SW 1271 (cell line): ENCODE measurements at regions not wholly inside any gene's neighbourhood (a gene's known extent, or its start where the extent isn't known, plus 50 kb on each side); places are given as distances from the start of the nearest gene placed in this dataset.

Experiments
- DNase-seq, 2 experiments: peaks; one replicate each; lab custom pipeline; 2025; lab: John Stamatoyannopoulos, UW

DNA sequence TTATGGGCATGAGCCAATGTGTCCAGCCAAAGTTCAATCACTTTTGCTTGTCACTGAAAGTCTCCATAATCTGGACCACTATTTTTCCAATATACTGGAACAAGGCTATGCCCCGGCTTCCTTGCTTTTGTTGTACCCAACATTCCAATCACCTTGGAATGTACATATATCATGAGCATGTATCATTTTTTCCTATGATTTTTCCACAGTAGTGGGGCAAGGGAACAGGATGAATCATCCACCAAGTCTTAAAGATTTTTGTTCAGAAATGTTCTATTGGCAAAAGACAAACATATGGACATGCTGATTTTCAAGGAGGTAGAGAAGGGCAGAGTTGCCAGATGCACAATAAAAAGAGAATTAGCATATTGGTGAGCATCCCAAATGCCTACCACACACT is 548.1 kb upstream of the INTU start:
- DNase-seq, result no peak

GRCh38 chr4:127097061-127097460 is 535.7 kb upstream of the INTU start:
- no peak for DNase-seq

- DNase-seq, result no peak
Observed at GRCh38 chr4:127102361-127102760, 530.4 kb upstream of the INTU start.

GRCh38 chr4:127103681-127104115 is 529.1 kb upstream of the INTU start:
- DNase-seq, result no peak

GRCh38 chr4:127113844-127114362 is 518.9 kb upstream of the INTU start:
- DNase-seq, result no peak

- DNase-seq, result no peak
Observed at GRCh38 chr4:127118681-127119080, 514.1 kb upstream of the INTU start.

DNA sequence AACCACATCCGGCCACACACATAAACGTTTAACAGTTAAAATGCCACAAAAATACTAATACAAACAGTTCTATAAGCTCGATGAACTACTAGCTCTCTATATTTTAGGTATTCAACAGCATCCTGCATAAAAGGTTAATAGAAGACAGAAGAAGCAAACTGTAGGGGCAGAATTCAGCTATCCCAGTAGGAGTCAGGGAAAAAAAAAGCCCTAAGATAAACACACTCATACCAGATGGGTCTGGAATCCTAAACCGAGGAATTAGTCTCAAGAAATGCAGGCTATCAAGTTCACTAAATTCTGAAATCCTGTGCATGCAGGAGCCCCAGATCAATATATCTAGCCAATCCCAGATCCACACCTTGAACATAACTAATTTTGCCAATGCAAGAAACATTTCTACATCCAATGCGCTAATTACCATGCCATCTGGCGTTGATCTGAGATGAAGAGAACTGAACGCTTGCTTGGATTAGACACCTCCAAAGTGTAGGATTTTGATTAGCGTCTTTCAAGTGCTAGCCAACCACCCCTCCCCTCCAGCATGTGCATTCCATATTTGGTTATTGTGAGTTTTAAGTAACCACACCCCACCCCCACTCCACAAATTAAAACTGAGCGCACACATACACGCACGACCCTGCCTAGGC is 512.2 kb upstream of the INTU start:
- no peak for DNase-seq

- DNase-seq, result no peak
Observed at GRCh38 chr4:127124919-127125318, 507.8 kb upstream of the INTU start.

DNA sequence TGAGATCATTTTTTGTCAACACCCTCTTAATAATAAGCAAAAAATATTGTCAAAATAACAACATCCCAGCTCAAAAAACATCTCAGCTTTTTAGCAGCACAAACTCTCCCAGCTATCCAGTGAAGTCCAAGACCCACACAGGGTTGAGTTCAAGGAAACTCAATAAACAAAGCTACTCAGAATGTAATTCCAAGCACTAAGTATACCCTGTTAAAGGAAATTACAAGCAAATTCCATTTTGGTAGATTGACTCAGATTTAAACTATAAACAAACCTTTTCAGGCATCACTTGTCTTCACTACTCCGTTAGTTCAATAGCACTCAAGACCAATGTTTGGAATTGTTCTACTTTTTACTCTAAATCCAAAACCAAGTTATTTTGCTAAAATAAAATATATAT is 506.0 kb upstream of the INTU start:
- no peak for DNase-seq

DNA sequence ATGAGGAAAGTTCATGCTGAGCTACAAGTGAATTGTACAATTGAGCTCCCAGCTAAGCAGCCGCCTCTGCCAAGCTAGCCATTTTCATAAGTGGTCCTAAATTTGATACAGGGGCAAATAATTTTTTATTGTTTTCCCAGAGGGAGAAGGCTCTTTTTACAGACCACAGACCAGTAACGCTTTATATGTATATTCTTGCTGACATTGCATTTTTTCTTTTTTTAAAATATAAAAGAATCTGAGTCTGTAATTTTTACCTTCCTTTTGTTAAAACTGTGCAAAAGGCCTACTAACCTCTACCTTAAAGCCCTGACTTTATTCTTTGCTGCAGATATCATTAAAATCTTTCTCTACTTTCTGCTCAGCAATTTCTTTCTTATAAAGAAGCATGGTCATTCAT is 501.2 kb upstream of the INTU start:
- DNase-seq, result no peak

DNA sequence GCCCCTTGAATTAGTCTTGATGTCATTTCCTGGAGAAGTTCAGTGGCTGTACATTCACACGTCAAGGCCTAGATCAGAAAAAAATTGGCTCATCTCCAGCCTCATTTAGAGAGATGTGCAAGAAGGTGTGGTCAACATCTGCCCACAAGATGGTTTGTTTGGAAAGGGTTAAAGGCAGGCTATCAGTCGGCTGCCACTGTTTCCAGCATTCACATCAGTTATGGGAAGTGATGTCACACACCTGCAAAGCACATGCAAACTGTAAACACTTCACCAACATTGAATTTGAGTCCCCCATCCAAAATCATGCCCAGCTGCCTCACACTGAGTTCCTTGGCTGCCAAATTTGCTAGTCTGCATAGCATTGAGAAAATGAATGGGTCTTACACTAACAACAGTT is 498.3 kb upstream of the INTU start:
- DNase-seq, result no peak

GRCh38 chr4:127138586-127138985 is 494.2 kb upstream of the INTU start:
- no peak for DNase-seq

- DNase-seq, result no peak
Observed at GRCh38 chr4:127139788-127140286, 492.9 kb upstream of the INTU start.

DNA sequence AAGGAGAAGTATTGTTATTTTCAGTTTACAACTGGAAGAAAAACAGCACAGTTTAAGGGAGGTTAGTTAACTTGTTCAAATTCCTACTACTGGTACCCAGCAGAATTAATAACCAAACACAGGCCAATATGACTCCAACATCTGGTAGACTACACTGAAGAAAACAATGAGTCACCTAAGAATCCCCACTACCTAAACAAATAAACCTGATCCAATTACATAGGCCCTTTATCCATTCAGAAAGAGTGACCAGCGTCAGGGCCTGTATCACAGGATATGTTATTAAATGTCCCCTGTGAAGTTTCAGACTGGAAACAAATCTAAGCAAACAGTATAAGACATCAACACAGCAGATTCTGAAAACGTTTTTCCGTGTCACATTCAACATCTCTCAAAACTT is 492.5 kb upstream of the INTU start:
- DNase-seq, result no peak

DNA sequence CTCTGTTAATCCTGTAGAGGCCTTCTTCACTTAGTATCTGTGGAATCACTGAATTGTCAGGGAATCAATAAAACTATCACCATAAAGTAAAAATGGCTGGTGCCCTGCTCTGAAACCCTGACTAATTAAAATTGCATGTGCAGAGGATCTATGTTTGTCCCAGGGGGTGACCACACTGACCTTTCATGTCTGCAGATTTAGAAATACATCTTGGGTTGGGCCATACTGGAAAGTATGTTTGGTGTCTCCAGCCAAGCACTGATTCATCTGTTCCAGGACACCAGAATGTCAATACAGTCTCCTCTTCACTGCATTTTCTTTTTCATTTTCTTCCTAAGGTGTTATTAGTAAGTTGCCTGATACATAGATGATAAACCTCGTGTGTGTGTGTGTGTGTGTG is 490.9 kb upstream of the INTU start:
- DNase-seq, result no peak

- no peak for DNase-seq
Observed at GRCh38 chr4:127143460-127144195, 489.1 kb upstream of the INTU start.

- no peak for DNase-seq
Observed at GRCh38 chr4:127145006-127145540, 487.7 kb upstream of the INTU start.

GRCh38 chr4:127148165-127148564 is 484.6 kb upstream of the INTU start:
- DNase-seq, result no peak

DNA sequence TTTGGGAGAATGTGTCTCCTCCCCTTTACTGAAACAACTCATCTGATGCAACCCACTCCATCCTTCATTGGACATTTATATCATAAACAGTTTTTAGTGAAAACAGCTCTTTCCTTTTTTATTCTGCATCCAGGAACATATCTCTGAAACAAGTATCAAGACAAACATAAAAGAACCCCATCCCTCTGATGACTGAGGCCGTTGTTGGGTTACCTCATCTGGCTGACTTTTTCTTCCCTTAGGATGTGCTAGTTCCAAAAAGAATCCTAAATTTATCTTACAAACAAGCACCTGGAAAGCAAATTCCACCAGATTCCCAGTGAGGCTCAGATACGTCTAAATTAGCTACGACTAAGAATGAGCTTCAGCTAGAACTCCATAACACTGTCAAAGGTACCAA is 483.7 kb upstream of the INTU start:
- no peak for DNase-seq

DNA sequence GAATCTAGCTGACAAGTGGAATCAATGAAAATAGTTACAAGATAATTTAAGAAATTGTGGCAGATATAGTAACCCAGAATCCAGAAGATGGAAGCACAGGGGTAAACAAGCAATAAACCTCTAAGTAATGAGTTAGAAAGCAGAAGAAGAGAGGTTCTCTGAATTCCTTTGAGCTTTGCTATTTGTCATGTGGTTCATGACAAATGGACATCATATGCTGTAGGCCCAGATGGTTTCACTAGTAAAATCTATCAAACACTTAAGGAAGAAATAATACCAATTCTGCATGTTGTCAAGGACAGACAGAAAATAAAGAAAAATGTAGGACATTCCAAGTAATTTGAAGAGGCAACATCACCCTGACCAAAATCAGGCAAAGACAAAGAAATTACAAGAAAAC is 480.8 kb upstream of the INTU start:
- no peak for DNase-seq

DNA sequence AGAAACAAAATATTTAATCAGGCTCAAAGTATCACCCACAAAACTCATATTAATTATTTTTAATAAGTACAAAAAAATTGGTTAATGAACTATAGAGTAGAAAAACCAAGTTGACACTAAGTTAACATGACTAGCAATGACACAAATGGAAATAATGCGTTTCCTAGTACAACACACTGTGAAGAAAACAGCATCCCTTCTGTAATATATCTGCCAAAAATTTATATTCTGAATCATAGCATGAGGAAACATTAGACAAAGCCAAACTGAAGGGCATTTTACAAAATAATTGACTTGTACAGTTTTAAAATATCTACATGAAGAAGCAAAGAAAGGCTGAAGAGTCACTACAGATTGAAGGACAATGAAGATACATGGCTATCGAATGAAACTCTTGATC is 477.6 kb upstream of the INTU start:
- DNase-seq, result no peak

DNA sequence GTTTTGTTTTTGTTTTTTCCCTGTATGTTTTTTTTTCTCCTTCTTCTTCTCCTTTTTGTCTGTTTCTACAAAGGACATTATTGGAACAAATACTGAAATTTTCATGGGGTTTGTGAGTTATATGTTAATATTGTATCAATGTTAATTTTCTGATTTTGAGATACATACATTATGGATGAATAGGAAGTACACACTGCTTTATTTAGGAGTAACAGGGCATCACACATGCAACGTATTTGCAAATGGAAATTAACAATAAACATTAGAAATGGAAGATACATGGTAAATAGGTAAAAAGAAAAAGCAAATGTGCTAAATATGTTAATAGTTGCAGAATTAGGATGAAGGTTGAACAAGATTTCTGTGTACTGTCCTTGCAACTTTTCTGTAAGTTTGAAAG is 477.2 kb upstream of the INTU start:
- DNase-seq, result no peak

DNA sequence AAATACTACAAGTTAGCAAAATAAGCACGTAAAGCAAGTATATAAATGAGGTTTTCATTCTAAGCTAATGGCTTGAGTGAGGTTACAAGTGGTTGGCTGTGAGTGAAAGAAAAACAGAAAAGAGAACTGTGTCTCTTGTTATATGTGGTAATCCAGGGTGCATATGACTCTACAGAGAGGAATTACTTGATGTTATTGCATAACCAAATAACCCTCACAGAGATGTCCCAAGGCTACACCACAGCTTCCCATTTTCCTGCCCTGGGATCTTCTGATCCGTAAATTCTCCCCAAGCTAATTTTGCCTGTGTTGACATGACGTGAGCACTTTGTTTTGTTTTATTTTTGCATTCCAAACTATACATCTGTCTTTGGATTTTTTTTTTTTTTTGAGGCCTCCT is 470.0 kb upstream of the INTU start:
- DNase-seq, result no peak
